ENCODE measurements at regions not wholly inside any gene's neighbourhood (a gene's known extent, or its start where the extent isn't known, plus 50 kb on each side); places are given as distances from the start of the nearest gene placed in this dataset.

GRCh38 chr13:74023484-74023883 lies 110.7 kb downstream of the KLF12 start:
- no peak for TF ChIP-seq CTCF (IDR thresholded peaks at IDR 0.05; ENCODE audit: insufficient read depth, low read depth, low read length)
- CTCF ChIA-PET, result interaction anchor here (1.4 kb wide), 1 partner anchor 17 kb away, joined by 4 read pairs; no protein-coding TSS in a partner anchor
- Histone ChIP-seq H3K27me3 (ENCODE audit: control insufficient read depth, insufficient read depth, low read length) (no peaks in the 10 kb centered on the region), H3K36me3 (ENCODE audit: control insufficient read depth, insufficient read depth, low read length) (no peaks in the 10 kb centered on the region), H3K4me3 (ENCODE audit: low read depth, low read length) (no peak overlapping the region)
- no peak for DNase-seq (ENCODE audit: low read depth)
- POLR2A ChIA-PET, result no interaction called here

- CTCF ChIA-PET, result no interaction called here
Observed at GRCh38 chr13:74021505-74021904, 112.7 kb downstream of the KLF12 start.

GRCh38 chr13:74018062-74018431 lies 116.2 kb downstream of the KLF12 start:
- ChIA-PET CTCF (no interaction called here), POLR2A (no interaction called here)
- no peak for TF ChIP-seq CTCF (IDR thresholded peaks at IDR 0.05; ENCODE audit: insufficient read depth, low read depth, low read length)
- Histone ChIP-seq H3K36me3 (ENCODE audit: control insufficient read depth, insufficient read depth, low read length) (no peaks in the 10 kb centered on the region), H3K4me3 (ENCODE audit: low read depth, low read length) (no peak overlapping the region), H3K27me3 (ENCODE audit: control insufficient read depth, insufficient read depth, low read length) (no peaks in the 10 kb centered on the region)
- no peak for DNase-seq (ENCODE audit: low read depth)

More at GRCh38 chr13:74021505-74021904, 112.7 kb downstream of the KLF12 start:
- no peak for TF ChIP-seq CTCF (IDR thresholded peaks at IDR 0.05; ENCODE audit: insufficient read depth, low read depth, low read length)
- H3K4me3 ChIP-seq (ENCODE audit: low read depth, low read length), result no peak overlapping the region
- POLR2A ChIA-PET, result no interaction called here
- no peaks in the 10 kb centered on the region for H3K27me3 ChIP-seq (ENCODE audit: control insufficient read depth, insufficient read depth, low read length)
- DNase-seq (ENCODE audit: low read depth), result no peak
- no peaks in the 10 kb centered on the region for H3K36me3 ChIP-seq (ENCODE audit: control insufficient read depth, insufficient read depth, low read length)

- no peak overlapping the region for H3K4me3 ChIP-seq (ENCODE audit: low read depth, low read length)
- no peak for TF ChIP-seq CTCF (IDR thresholded peaks at IDR 0.05; ENCODE audit: insufficient read depth, low read depth, low read length)
- CTCF ChIA-PET, result no interaction called here
- no peaks in the 10 kb centered on the region for H3K36me3 ChIP-seq (ENCODE audit: control insufficient read depth, insufficient read depth, low read length)
- POLR2A ChIA-PET, result no interaction called here
- no peak for DNase-seq (ENCODE audit: low read depth)
- H3K27me3 ChIP-seq (ENCODE audit: control insufficient read depth, insufficient read depth, low read length), result no peaks in the 10 kb centered on the region
Observed at GRCh38 chr13:74017301-74018061, 116.7 kb downstream of the KLF12 start.

GRCh38 chr13:74015137-74015536 lies 119.1 kb downstream of the KLF12 start:
- 0 out of 2 replicates have a peak, but pooled peaks have one; percentile 10 for TF ChIP-seq CTCF (IDR thresholded peaks at IDR 0.05; ENCODE audit: insufficient read depth, low read depth, low read length)
- CTCF ChIA-PET, result no interaction called here
- Histone ChIP-seq H3K4me3 (ENCODE audit: low read depth, low read length) (no peak overlapping the region), H3K36me3 (ENCODE audit: control insufficient read depth, insufficient read depth, low read length) (no peaks in the 10 kb centered on the region), H3K27me3 (ENCODE audit: control insufficient read depth, insufficient read depth, low read length) (no peaks in the 10 kb centered on the region)
- POLR2A ChIA-PET, result no interaction called here
- no peak for DNase-seq (ENCODE audit: low read depth)
